ENCODE measurements at regions not wholly inside any gene's neighbourhood (a gene's known extent, or its start where the extent isn't known, plus 50 kb on each side); places are given as distances from the start of the nearest gene placed in this dataset.

- TF ChIP-seq CTCF (IDR thresholded peaks at IDR 0.05 in 2 of 3, conservative IDR thresholded peaks at IDR 0.05 in 1 of 3; ENCODE audit: control insufficient read depth in 2 of 3, extremely low read depth in 1 of 3, insufficient read depth in 1 of 3, low read depth in 3 of 3, low read length in 3 of 3) (no peak), USF2 (IDR thresholded peaks at IDR 0.05; ENCODE audit: borderline replicate concordance, low read depth, low read length) (no peak), EZH2 (IDR thresholded peaks at IDR 0.05; ENCODE audit: borderline replicate concordance, control insufficient read depth, low read depth, low read length) (no peak), FOXM1 (IDR thresholded peaks at IDR 0.05; ENCODE audit: low read depth, low read length) (no peak), ZBTB33 (IDR thresholded peaks at IDR 0.05) (no peak), POLR2A (IDR thresholded peaks at IDR 0.05; ENCODE audit: low read depth, low read length) (no peak), HDGF (IDR thresholded peaks at IDR 0.05) (no peak), ZNF274 (IDR thresholded peaks at IDR 0.05; ENCODE audit: insufficient read depth, insufficient read length) (no peak), POLR2AphosphoS2 (IDR thresholded peaks at IDR 0.05; ENCODE audit: low read depth, low read length) (no peak)
Measured at GRCh38 chr2:182634386-182634785, 81.7 kb upstream of the DNAJC10 start.

All from GM12878 (cell line).